Ascending aorta (tissue), 2 donors: ENCODE measurements at regions not wholly inside any gene's neighbourhood (a gene's known extent, or its start where the extent isn't known, plus 50 kb on each side); places are given as distances from the start of the nearest gene placed in this dataset.

Experiments
- DNase-seq, 2 donors: peaks; one replicate each; pipeline ENCODE4 v3.0.0-alpha.2; 2019; ENCODE audit warnings: low spot score in 2 of 2
- H3K27ac ChIP-seq, 2 donors: fragments of 200-600 bp; sonication (generic); one replicate each; pipeline ENCODE4 v1.5.1; 2016 to 2017; ENCODE audit warnings: mild to moderate bottlenecking in 1 of 2
- H3K27me3 ChIP-seq: fragments of 200-600 bp; sonication (generic); one replicate; pipeline ENCODE4 v1.5.1; 2017
- H3K36me3 ChIP-seq, 2 donors: fragments of 200-600 bp; sonication (generic); one replicate each; pipeline ENCODE4 v1.5.1; 2016
- H3K4me1 ChIP-seq, 2 donors: fragments of 200-600 bp; sonication (generic); one replicate each; pipeline ENCODE4 v1.5.1; 2016 to 2017; ENCODE audit warnings: mild to moderate bottlenecking in 1 of 2
- H3K4me3 ChIP-seq, 2 donors: fragments of 200-600 bp; sonication (generic); one replicate each; pipeline ENCODE4 v1.5.1; 2016 to 2017; ENCODE audit warnings: mild to moderate bottlenecking in 1 of 2
- H3K9me3 ChIP-seq, 2 donors: fragments of 200-600 bp; sonication (generic); one replicate each; pipeline ENCODE4 v1.5.1; 2016
- CTCF ChIP-seq, 3 experiments: fragments of 200-600 bp in 2 of 3; fragments of 450-650 bp in 1 of 3; sonication (generic) in 2 of 3; IDR thresholded peaks; one replicate each; pipeline ENCODE4 v1.5.1; 2016 to 2019; ENCODE audit warnings: antibody characterized with exemption in 3 of 3, mild to moderate bottlenecking in 1 of 3, moderate library complexity in 1 of 3
- intact Hi-C: fragments of 100-400 bp; cut with DNase I; formaldehyde crosslinking; loops from one replicate; pipeline ENCODE4 v1.15.1; 2023

GRCh38 chr13:31925079-31925478 is 106.5 kb upstream of the FRY start:
- Histone ChIP-seq H3K27ac (no peak overlapping the region), H3K36me3 (no peaks in the 10 kb centered on the region), H3K9me3 (no peaks in the 10 kb centered on the region), H3K27me3 (no peaks in the 10 kb centered on the region), H3K4me1 (peaks cover 0 to 4% of the 10 kb centered on the region in 2 donors), H3K4me3 (no peak overlapping the region)
- no peak for TF ChIP-seq CTCF (IDR thresholded peaks at IDR 0.05)
- DNase-seq, result no peak
- intact Hi-C loops, result no loop called here

GRCh38 chr13:31927219-31927653 is 104.3 kb upstream of the FRY start:
- intact Hi-C loops, result no loop called here

GRCh38 chr13:31929031-31929770 is 102.4 kb upstream of the FRY start:
- Histone ChIP-seq H3K4me3 (no peak overlapping the region), H3K4me1 (peaks cover 0 to 12% of the 10 kb centered on the region in 2 donors), H3K27ac (no peak overlapping the region), H3K36me3 (no peaks in the 10 kb centered on the region), H3K27me3 (no peaks in the 10 kb centered on the region), H3K9me3 (no peaks in the 10 kb centered on the region)
- intact Hi-C loops, result no loop called here
- TF ChIP-seq CTCF (IDR thresholded peaks at IDR 0.05), result no peak
- DNase-seq, result no peak

More at GRCh38 chr13:31927219-31927653, 104.3 kb upstream of the FRY start:
- H3K9me3 ChIP-seq, result no peaks in the 10 kb centered on the region
- H3K27me3 ChIP-seq, result no peaks in the 10 kb centered on the region
- H3K4me1 ChIP-seq, result peaks cover 0 to 12% of the 10 kb centered on the region in 2 donors
- no peak for TF ChIP-seq CTCF (IDR thresholded peaks at IDR 0.05)
- H3K27ac ChIP-seq, result no peak overlapping the region
- no peaks in the 10 kb centered on the region for H3K36me3 ChIP-seq
- H3K4me3 ChIP-seq, result no peak overlapping the region
- no peak for DNase-seq

GRCh38 chr13:31930490-31930889 is 101.1 kb upstream of the FRY start:
- Histone ChIP-seq H3K27ac (no peak overlapping the region), H3K4me3 (no peak overlapping the region), H3K27me3 (no peaks in the 10 kb centered on the region), H3K4me1 (peaks cover 0 to 12% of the 10 kb centered on the region in 2 donors), H3K9me3 (no peaks in the 10 kb centered on the region), H3K36me3 (no peaks in the 10 kb centered on the region)
- intact Hi-C loops, result no loop called here
- TF ChIP-seq CTCF (IDR thresholded peaks at IDR 0.05), result no peak
- DNase-seq, result no peak

GRCh38 chr13:31930901-31931522 is 100.6 kb upstream of the FRY start:
- TF ChIP-seq CTCF (IDR thresholded peaks at IDR 0.05), result no peak
- Histone ChIP-seq H3K4me1 (peaks cover 0 to 12% of the 10 kb centered on the region in 2 donors), H3K27ac (no peak overlapping the region), H3K27me3 (no peaks in the 10 kb centered on the region), H3K9me3 (no peaks in the 10 kb centered on the region), H3K4me3 (no peak overlapping the region), H3K36me3 (no peaks in the 10 kb centered on the region)
- no peak for DNase-seq
- intact Hi-C loops, result no loop called here
